Neural progenitor cell (in vitro differentiated cells): ENCODE measurements at regions not wholly inside any gene's neighbourhood (a gene's known extent, or its start where the extent isn't known, plus 50 kb on each side); places are given as distances from the start of the nearest gene placed in this dataset.
A peak's percentile ranks its signal among the peaks of the same experiment; 100 is the strongest.

Source experiments
- DNase-seq: peaks from one replicate; pipeline ENCODE4 v3.0.0-alpha.2; 2016; ENCODE audit warnings: low spot score
- H2AFZ ChIP-seq: fragments of 200-600 bp; sonication (generic); replicated peaks from 2 replicates; pipeline ENCODE4 v1.6.1; 2016; ENCODE audit warnings: antibody characterized with exemption
- H3F3A ChIP-seq: fragments of 200-600 bp; sonication (generic); 2 replicates; pipeline ENCODE4 v1.6.1; 2016; ENCODE audit warnings: antibody characterized with exemption, low read depth
- H3K27ac ChIP-seq: fragments of 200-600 bp; sonication (generic); 2 replicates; pipeline ENCODE4 v1.5.1; 2016; ENCODE audit warnings: mild to moderate bottlenecking
- H3K27me3 ChIP-seq: fragments of 200-600 bp; sonication (generic); 2 replicates; pipeline ENCODE4 v1.6.1; 2016; ENCODE audit warnings: mild to moderate bottlenecking, moderate library complexity
- H3K36me3 ChIP-seq: fragments of 200-600 bp; sonication (generic); 2 replicates; pipeline ENCODE4 v1.5.1; 2016
- H3K4me1 ChIP-seq: fragments of 200-600 bp; sonication (generic); 2 replicates; pipeline ENCODE4 v1.6.1; 2016; ENCODE audit warnings: mixed run types
- H3K4me2 ChIP-seq: fragments of 200-600 bp; sonication (generic); 2 replicates; pipeline ENCODE4 v1.6.1; 2016
- H3K4me3 ChIP-seq: fragments of 200-600 bp; sonication (generic); 2 replicates; pipeline ENCODE4 v1.5.1; 2016
- H3K79me2 ChIP-seq: fragments of 200-600 bp; sonication (generic); 2 replicates; pipeline ENCODE4 v1.6.1; 2016; ENCODE audit warnings: low read depth
- H3K9ac ChIP-seq: fragments of 200-600 bp; sonication (generic); 2 replicates; pipeline ENCODE4 v1.6.1; 2016
- H3K9me3 ChIP-seq: fragments of 200-600 bp; sonication (generic); 2 replicates; pipeline ENCODE4 v1.5.1; 2016; ENCODE audit warnings: low read depth
- H4K20me1 ChIP-seq: fragments of 200-600 bp; sonication (generic); 2 replicates; pipeline ENCODE4 v1.6.1; 2016; ENCODE audit warnings: low read depth
- H3K27ac Mint-ChIP-seq: 3 replicates; pipeline ENCODE4 v1.8.0; 2021; ENCODE audit warnings: mixed read lengths
- H3K27me3 Mint-ChIP-seq: 2 replicates; pipeline ENCODE4 v1.8.0; 2022; ENCODE audit warnings: low read depth, mild to moderate bottlenecking, inconsistent platforms, moderate library complexity, mixed read lengths; ENCODE audit not compliant: insufficient read depth
- H3K36me3 Mint-ChIP-seq: 3 replicates; pipeline ENCODE4 v1.8.0; 2021; ENCODE audit warnings: mixed read lengths
- H3K4me1 Mint-ChIP-seq: 3 replicates; pipeline ENCODE4 v1.8.0; 2021; ENCODE audit warnings: mixed read lengths
- H3K4me3 Mint-ChIP-seq: 3 replicates; pipeline ENCODE4 v1.8.0; 2021; ENCODE audit warnings: mild to moderate bottlenecking, moderate library complexity, mixed read lengths
- H3K9me3 Mint-ChIP-seq: 3 replicates; pipeline ENCODE4 v1.8.0; 2020; ENCODE audit warnings: mixed read lengths
- EZH2 ChIP-seq: fragments of 200-600 bp; sonication (generic); IDR thresholded peaks from 2 replicates; pipeline ENCODE4 v1.6.1; 2017; ENCODE audit warnings: antibody characterized with exemption, mild to moderate bottlenecking, moderate library complexity
- EZH2phosphoT487 ChIP-seq: fragments of 200-600 bp; sonication (generic); IDR thresholded peaks from 2 replicates; pipeline ENCODE4 v1.6.1; 2017; ENCODE audit warnings: antibody characterized with exemption
- TF ChIP-seq, protein P1 (sequence below): fragments of 200-600 bp; sonication (generic); IDR thresholded peaks from 2 replicates; pipeline ENCODE4 v1.5.1; 2017; ENCODE audit warnings: antibody characterized with exemption, mild to moderate bottlenecking

DNA sequence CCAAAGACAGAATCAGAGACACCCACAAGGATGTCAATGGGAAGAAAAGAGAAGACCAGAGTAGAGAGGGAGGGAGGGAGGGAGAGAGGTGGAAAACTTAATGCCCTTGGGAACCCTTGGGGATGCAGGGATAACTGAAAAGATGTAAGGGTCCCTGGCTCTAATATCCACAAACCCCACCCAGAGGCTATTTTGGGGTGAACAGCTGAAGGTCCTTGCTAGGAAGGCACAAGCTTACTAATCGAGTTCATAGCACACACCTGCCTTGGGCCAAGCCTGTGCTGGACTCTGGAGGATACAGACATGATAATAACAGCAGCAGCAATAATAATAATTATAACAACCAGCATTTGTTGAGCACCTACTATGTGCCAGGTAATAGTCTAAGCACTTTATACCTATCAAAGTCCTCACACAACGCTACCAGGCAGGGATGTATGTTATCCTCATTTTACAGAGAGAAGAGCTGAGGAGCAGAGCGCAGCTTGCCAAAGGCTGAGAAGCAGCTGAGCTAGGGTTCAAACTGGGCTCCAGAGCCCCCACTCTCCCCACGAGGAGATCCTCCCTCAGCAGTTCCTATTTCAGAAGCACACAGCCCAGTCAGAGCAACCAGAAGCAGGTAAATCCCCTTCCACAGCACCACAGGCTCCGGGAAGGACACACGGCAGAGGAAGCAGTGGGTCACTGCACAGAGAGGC lies 174.2 kb downstream of the ANKRD60 start:
- H3K9me3 Mint-ChIP-seq, result peaks cover 4% of the 10 kb centered on the region
- H3K36me3 ChIP-seq, result no peaks in the 10 kb centered on the region
- H3K27ac Mint-ChIP-seq, result peak overlapping the region; percentile 50
- H3K4me2 ChIP-seq, result peak overlapping the region; percentile 19
- peaks cover 14% of the 10 kb centered on the region for H3K4me1 Mint-ChIP-seq
- no peaks in the 10 kb centered on the region for H4K20me1 ChIP-seq
- H3K27ac ChIP-seq, result no peak overlapping the region
- no peak for TF ChIP-seq EZH2
- TF ChIP-seq, protein P1, sequence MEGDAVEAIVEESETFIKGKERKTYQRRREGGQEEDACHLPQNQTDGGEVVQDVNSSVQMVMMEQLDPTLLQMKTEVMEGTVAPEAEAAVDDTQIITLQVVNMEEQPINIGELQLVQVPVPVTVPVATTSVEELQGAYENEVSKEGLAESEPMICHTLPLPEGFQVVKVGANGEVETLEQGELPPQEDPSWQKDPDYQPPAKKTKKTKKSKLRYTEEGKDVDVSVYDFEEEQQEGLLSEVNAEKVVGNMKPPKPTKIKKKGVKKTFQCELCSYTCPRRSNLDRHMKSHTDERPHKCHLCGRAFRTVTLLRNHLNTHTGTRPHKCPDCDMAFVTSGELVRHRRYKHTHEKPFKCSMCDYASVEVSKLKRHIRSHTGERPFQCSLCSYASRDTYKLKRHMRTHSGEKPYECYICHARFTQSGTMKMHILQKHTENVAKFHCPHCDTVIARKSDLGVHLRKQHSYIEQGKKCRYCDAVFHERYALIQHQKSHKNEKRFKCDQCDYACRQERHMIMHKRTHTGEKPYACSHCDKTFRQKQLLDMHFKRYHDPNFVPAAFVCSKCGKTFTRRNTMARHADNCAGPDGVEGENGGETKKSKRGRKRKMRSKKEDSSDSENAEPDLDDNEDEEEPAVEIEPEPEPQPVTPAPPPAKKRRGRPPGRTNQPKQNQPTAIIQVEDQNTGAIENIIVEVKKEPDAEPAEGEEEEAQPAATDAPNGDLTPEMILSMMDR, result no peak
- no peak for TF ChIP-seq EZH2phosphoT487
- peaks cover 9% of the 10 kb centered on the region for H3K27me3 Mint-ChIP-seq
- H3K36me3 Mint-ChIP-seq, result no peaks in the 10 kb centered on the region
- H3K4me3 ChIP-seq, result no peak overlapping the region
- no peaks in the 10 kb centered on the region for H3K4me1 ChIP-seq
- no peak for DNase-seq
- no peak overlapping the region for H3K9ac ChIP-seq
- H2AFZ ChIP-seq, result no peak overlapping the region
- H3K9me3 ChIP-seq, result peaks cover 6% of the 10 kb centered on the region
- no peak overlapping the region for H3K4me3 Mint-ChIP-seq
- H3K79me2 ChIP-seq, result no peaks in the 10 kb centered on the region
- no peaks in the 10 kb centered on the region for H3K27me3 ChIP-seq
- no peaks in the 10 kb centered on the region for H3F3A ChIP-seq

DNA sequence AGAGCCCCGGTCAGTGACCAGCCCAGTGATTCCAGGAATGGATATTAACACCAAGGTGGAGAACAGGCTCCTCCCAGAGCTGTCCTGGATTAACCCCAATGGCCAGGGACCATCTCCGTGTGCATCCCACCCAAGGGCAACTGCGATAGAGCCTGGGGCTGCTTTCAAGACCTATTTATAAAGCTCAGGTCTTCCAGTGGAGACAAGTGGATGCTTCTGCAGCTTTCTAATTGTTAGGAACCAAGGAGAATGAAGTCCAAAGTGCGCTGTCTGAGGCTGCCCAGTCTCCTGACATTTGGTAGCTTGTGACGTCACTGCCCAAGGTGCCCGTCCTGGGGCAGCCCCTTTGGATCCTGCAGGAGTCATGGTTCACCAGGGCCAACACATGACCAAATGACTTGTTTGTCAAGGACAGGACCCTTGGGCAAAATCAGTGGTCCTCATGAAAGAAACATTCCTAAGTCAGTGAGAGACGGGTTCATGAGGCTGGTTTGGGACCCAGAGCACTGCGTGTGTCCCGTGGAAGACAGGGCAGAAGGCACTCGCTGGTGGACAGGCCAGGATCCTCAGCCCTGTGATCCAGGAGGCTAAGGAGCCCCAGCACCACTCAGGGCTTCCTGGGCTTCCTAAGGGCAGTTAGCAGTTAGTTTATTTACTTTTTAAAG lies 174.9 kb downstream of the ANKRD60 start:
- no peak overlapping the region for H3K4me3 Mint-ChIP-seq
- Histone ChIP-seq H3F3A (no peaks in the 10 kb centered on the region), H3K27ac (no peak overlapping the region), H3K4me2 (no peak overlapping the region), H3K27me3 (no peaks in the 10 kb centered on the region), H3K9ac (no peak overlapping the region), H3K9me3 (peaks cover 6% of the 10 kb centered on the region), H3K4me1 (no peaks in the 10 kb centered on the region), H2AFZ (no peak overlapping the region), H3K4me3 (no peak overlapping the region), H3K79me2 (no peaks in the 10 kb centered on the region), H3K36me3 (no peaks in the 10 kb centered on the region), H4K20me1 (peaks cover 2% of the 10 kb centered on the region)
- no peak overlapping the region for H3K27ac Mint-ChIP-seq
- peaks cover 4% of the 10 kb centered on the region for H3K9me3 Mint-ChIP-seq
- no peaks in the 10 kb centered on the region for H3K36me3 Mint-ChIP-seq
- H3K27me3 Mint-ChIP-seq, result peaks cover 10% of the 10 kb centered on the region
- TF ChIP-seq EZH2, result no peak
- H3K4me1 Mint-ChIP-seq, result peaks cover 14% of the 10 kb centered on the region
- no peak for DNase-seq

DNA sequence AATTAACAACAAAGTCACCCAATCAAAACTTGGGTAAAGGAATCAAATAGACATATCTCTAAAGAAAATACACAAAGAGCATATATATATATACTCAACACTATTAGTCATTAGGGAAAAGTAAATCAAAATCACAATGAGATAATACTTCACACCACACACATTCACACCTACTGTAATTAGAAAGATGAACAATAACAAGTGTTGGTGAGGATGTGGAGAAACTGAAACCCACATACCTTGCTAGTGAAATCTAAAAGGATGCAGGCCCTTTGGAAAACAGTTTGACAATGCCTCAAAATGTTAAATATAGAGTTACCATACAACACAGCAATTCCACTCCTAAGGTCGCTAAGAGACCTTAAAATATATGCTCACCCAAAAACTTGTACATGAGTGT lies 177.1 kb downstream of the ANKRD60 start:
- peaks cover 5% of the 10 kb centered on the region for H3K4me1 ChIP-seq
- no peak overlapping the region for H3K27ac Mint-ChIP-seq
- no peaks in the 10 kb centered on the region for H3K27me3 ChIP-seq
- no peak overlapping the region for H3K4me2 ChIP-seq
- peaks cover 11% of the 10 kb centered on the region for H4K20me1 ChIP-seq
- H3K27me3 Mint-ChIP-seq, result peaks cover 10% of the 10 kb centered on the region
- H3K4me1 Mint-ChIP-seq, result peaks cover 18% of the 10 kb centered on the region
- DNase-seq, result no peak
- no peaks in the 10 kb centered on the region for H3K79me2 ChIP-seq
- peaks cover 4% of the 10 kb centered on the region for H3K9me3 Mint-ChIP-seq
- H3K9me3 ChIP-seq, result peaks cover 6% of the 10 kb centered on the region
- H3K4me3 Mint-ChIP-seq, result no peak overlapping the region
- H2AFZ ChIP-seq, result no peak overlapping the region
- TF ChIP-seq EZH2 (no peak), EZH2phosphoT487 (no peak)
- TF ChIP-seq, protein P1, result no peak
- H3F3A ChIP-seq, result no peaks in the 10 kb centered on the region
- no peaks in the 10 kb centered on the region for H3K36me3 ChIP-seq
- H3K36me3 Mint-ChIP-seq, result no peaks in the 10 kb centered on the region
- no peak overlapping the region for H3K4me3 ChIP-seq
- H3K27ac ChIP-seq, result no peak overlapping the region
- no peak overlapping the region for H3K9ac ChIP-seq

DNA sequence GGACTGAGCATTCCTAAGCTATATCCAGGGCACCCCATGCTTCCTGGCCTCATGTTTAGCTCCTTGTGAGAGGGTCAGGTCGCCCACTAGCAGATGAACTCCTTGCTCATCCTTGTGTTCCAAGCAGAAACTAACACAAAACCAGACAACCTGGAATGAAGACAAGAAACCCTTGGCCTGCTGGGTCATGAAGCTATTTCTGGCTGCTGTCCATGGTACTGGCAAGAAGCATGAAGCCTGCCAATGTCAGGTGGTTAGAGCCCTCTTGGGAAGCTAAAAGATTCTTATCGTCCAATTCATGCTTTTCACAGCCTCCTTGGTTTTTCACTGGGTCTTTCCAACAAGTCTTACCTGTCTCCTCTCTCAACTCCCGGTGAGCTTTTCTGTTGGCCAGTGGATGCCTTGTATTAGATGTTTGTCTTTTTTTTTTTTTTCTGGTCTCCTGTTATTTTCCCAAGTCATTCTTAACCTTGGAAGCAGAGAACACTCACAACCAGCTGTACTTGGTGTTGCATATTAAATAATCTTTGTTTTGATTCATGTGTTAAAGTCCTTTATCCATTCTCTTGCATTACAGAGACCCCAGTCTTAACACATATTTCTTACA lies 180.3 kb downstream of the ANKRD60 start:
- peak; percentile 79 for DNase-seq
- peaks cover 14% of the 10 kb centered on the region for H3K4me1 Mint-ChIP-seq
- TF ChIP-seq EZH2 (no peak), EZH2phosphoT487 (no peak)

More for the DNA sequence above, 180.3 kb downstream of the ANKRD60 start:
- peaks cover 6% of the 10 kb centered on the region for H3K9me3 ChIP-seq
- no peaks in the 10 kb centered on the region for H3K36me3 ChIP-seq
- Mint-ChIP-seq H3K9me3 (peaks cover 4% of the 10 kb centered on the region), H3K27ac (no peak overlapping the region), H3K36me3 (no peaks in the 10 kb centered on the region), H3K4me3 (no peak overlapping the region), H3K27me3 (peaks cover 5% of the 10 kb centered on the region)
- peaks cover 11% of the 10 kb centered on the region for H4K20me1 ChIP-seq
- H3F3A ChIP-seq, result no peaks in the 10 kb centered on the region
- H3K4me2 ChIP-seq, result no peak overlapping the region
- no peaks in the 10 kb centered on the region for H3K27me3 ChIP-seq
- H3K9ac ChIP-seq, result no peak overlapping the region
- no peak overlapping the region for H3K27ac ChIP-seq
- H3K79me2 ChIP-seq, result no peaks in the 10 kb centered on the region
- no peak overlapping the region for H3K4me3 ChIP-seq
- H2AFZ ChIP-seq, result no peak overlapping the region
- peaks cover 11% of the 10 kb centered on the region for H3K4me1 ChIP-seq
